ENCODE measurements at regions not wholly inside any gene's neighbourhood (a gene's known extent, or its start where the extent isn't known, plus 50 kb on each side); places are given as distances from the start of the nearest gene placed in this dataset.

- TF ChIP-seq CTCF (IDR thresholded peaks at IDR 0.05; ENCODE audit: poor library complexity) (no peak), EZH2 (IDR thresholded peaks at IDR 0.05; ENCODE audit: borderline replicate concordance) (no peak), EZH2phosphoT487 (IDR thresholded peaks at IDR 0.05; ENCODE audit: low read depth, severe bottlenecking, unreplicated experiment) (no peak)
These were observed 1146.1 kb downstream of the EFNB2 start for GRCh38 chr13:105389373-105389772.

Data from hepatocyte (in vitro differentiated cells).